RWPE2 (cell line): ENCODE measurements at regions not wholly inside any gene's neighbourhood (a gene's known extent, or its start where the extent isn't known, plus 50 kb on each side); places are given as distances from the start of the nearest gene placed in this dataset.

Experiments used
- ATAC-seq: fragments of 200-7000 bp; cut with Tn5 transposase; 3 replicates; pipeline ENCODE4 v1.9.1; 2021; ENCODE audit warnings: low read depth
- DNase-seq: peaks from one replicate; pipeline ENCODE4 v3.0.0-alpha.2; 2020; ENCODE audit warnings: low spot score
- H3K27ac ChIP-seq: fragments of 450-650 bp; 2 replicates; pipeline ENCODE4 v1.5.1; 2017; ENCODE audit warnings: mild to moderate bottlenecking; ENCODE audit not compliant: poor library complexity, severe bottlenecking
- H3K27me3 ChIP-seq: fragments of 250-450 bp; sonication (Bioruptor Pico); 2 replicates; pipeline ENCODE4 v1.5.1; 2021; ENCODE audit warnings: mild to moderate bottlenecking, moderate library complexity; ENCODE audit not compliant: insufficient read depth, poor library complexity, severe bottlenecking
- H3K36me3 ChIP-seq: fragments of 250-450 bp; sonication (Bioruptor Pico); 2 replicates; pipeline ENCODE4 v1.5.1; 2020; ENCODE audit warnings: low read depth, mild to moderate bottlenecking, moderate library complexity
- H3K4me1 ChIP-seq: fragments of 250-450 bp; sonication (Bioruptor Pico); 2 replicates; pipeline ENCODE4 v1.5.1; 2021; ENCODE audit warnings: mild to moderate bottlenecking, moderate library complexity; ENCODE audit not compliant: insufficient read depth, poor library complexity, severe bottlenecking
- H3K4me3 ChIP-seq: fragments of 250-450 bp; sonication (Bioruptor Pico); 2 replicates; pipeline ENCODE4 v1.5.1; 2021; ENCODE audit warnings: mild to moderate bottlenecking, moderate library complexity; ENCODE audit not compliant: severe bottlenecking
- H3K9me3 ChIP-seq: fragments of 250-450 bp; sonication (Bioruptor Pico); 2 replicates; pipeline ENCODE4 v1.5.1; 2021; ENCODE audit warnings: mild to moderate bottlenecking, moderate library complexity; ENCODE audit not compliant: severe bottlenecking
- CTCF ChIP-seq: fragments of 450-650 bp; IDR thresholded peaks from one replicate; pipeline ENCODE4 v1.5.1; 2017; ENCODE audit warnings: mild to moderate bottlenecking, moderate library complexity; ENCODE audit not compliant: poor library complexity, severe bottlenecking

GRCh38 chr9:16985559-16986348 is 115.3 kb upstream of the BNC2 start:
- Histone ChIP-seq H3K36me3 (no peaks in the 10 kb centered on the region), H3K27me3 (no peaks in the 10 kb centered on the region), H3K4me1 (no peaks in the 10 kb centered on the region), H3K4me3 (no peak overlapping the region), H3K27ac (no peak overlapping the region), H3K9me3 (no peaks in the 10 kb centered on the region)
- DNase-seq (no peak), ATAC-seq (no peak)
- no peak for TF ChIP-seq CTCF

- no peak for ATAC-seq
- H3K36me3 ChIP-seq = no peaks in the 10 kb centered on the region
These were observed 112.4 kb upstream of the BNC2 start for GRCh38 chr9:16982780-16983310.

GRCh38 chr9:16976427-16976826 is 106.0 kb upstream of the BNC2 start:
- Histone ChIP-seq H3K4me1 (no peaks in the 10 kb centered on the region), H3K4me3 (no peak overlapping the region), H3K36me3 (no peaks in the 10 kb centered on the region), H3K27ac (no peak overlapping the region), H3K9me3 (no peaks in the 10 kb centered on the region), H3K27me3 (no peaks in the 10 kb centered on the region)
- TF ChIP-seq CTCF = no peak
- DNase-seq (no peak), ATAC-seq (no peak)

More at GRCh38 chr9:16982780-16983310, 112.4 kb upstream of the BNC2 start:
- Histone ChIP-seq H3K4me1 (no peaks in the 10 kb centered on the region), H3K27ac (no peak overlapping the region), H3K27me3 (no peaks in the 10 kb centered on the region), H3K9me3 (no peaks in the 10 kb centered on the region), H3K4me3 (no peak overlapping the region)
- no peak for DNase-seq
- no peak for TF ChIP-seq CTCF

GRCh38 chr9:16974436-16974835 is 104.0 kb upstream of the BNC2 start:
- Histone ChIP-seq H3K9me3 (no peaks in the 10 kb centered on the region), H3K4me1 (no peaks in the 10 kb centered on the region), H3K27me3 (no peaks in the 10 kb centered on the region), H3K27ac (no peak overlapping the region), H3K36me3 (no peaks in the 10 kb centered on the region), H3K4me3 (no peak overlapping the region)
- TF ChIP-seq CTCF = no peak
- DNase-seq (no peak), ATAC-seq (no peak)

GRCh38 chr9:16970321-16970720 is 99.9 kb upstream of the BNC2 start:
- Histone ChIP-seq H3K36me3 (no peaks in the 10 kb centered on the region), H3K27me3 (no peaks in the 10 kb centered on the region), H3K4me1 (no peaks in the 10 kb centered on the region), H3K9me3 (no peaks in the 10 kb centered on the region), H3K27ac (no peak overlapping the region), H3K4me3 (no peak overlapping the region)
- no peak for TF ChIP-seq CTCF
- no peak for ATAC-seq
- DNase-seq = no peak
